ENCODE measurements at regions not wholly inside any gene's neighbourhood (a gene's known extent, or its start where the extent isn't known, plus 50 kb on each side); places are given as distances from the start of the nearest gene placed in this dataset.

GRCh38 chr10:92763634-92764155, 73.9 kb downstream of the HHEX start:
- no peak for DNase-seq (ENCODE audit: low read depth)
- no peak overlapping the region for H3K4me3 ChIP-seq (ENCODE audit: control insufficient read depth, low read depth, low read length)
- TF ChIP-seq CTCF (IDR thresholded peaks at IDR 0.05; ENCODE audit: control insufficient read depth, insufficient read depth, low read depth, low read length, missing control alignments) = no peak

- no peak for TF ChIP-seq CTCF (IDR thresholded peaks at IDR 0.05; ENCODE audit: control insufficient read depth, insufficient read depth, low read depth, low read length, missing control alignments)
Measured at GRCh38 chr10:92766451-92766850, 76.7 kb downstream of the HHEX start.

GRCh38 chr10:92768104-92768503, 78.3 kb downstream of the HHEX start:
- TF ChIP-seq CTCF (IDR thresholded peaks at IDR 0.05; ENCODE audit: control insufficient read depth, insufficient read depth, low read depth, low read length, missing control alignments) = no peak
- H3K4me3 ChIP-seq (ENCODE audit: control insufficient read depth, low read depth, low read length) = no peak overlapping the region
- no peak for DNase-seq (ENCODE audit: low read depth)

More at GRCh38 chr10:92766451-92766850, 76.7 kb downstream of the HHEX start:
- no peak overlapping the region for H3K4me3 ChIP-seq (ENCODE audit: control insufficient read depth, low read depth, low read length)
- no peak for DNase-seq (ENCODE audit: low read depth)

GRCh38 chr10:92773776-92774175, 74.5 kb upstream of the EXOC6 start:
- no peak for TF ChIP-seq CTCF (IDR thresholded peaks at IDR 0.05; ENCODE audit: control insufficient read depth, insufficient read depth, low read depth, low read length, missing control alignments)
- DNase-seq (ENCODE audit: low read depth) = no peak
- no peak overlapping the region for H3K4me3 ChIP-seq (ENCODE audit: control insufficient read depth, low read depth, low read length)

- no peak overlapping the region for H3K4me3 ChIP-seq (ENCODE audit: control insufficient read depth, low read depth, low read length)
- TF ChIP-seq CTCF (IDR thresholded peaks at IDR 0.05; ENCODE audit: control insufficient read depth, insufficient read depth, low read depth, low read length, missing control alignments) = no peak
- DNase-seq (ENCODE audit: low read depth) = no peak
Measured at GRCh38 chr10:92778091-92778490, 70.2 kb upstream of the EXOC6 start.

GRCh38 chr10:92785118-92785517, 63.2 kb upstream of the EXOC6 start:
- no peak for TF ChIP-seq CTCF (IDR thresholded peaks at IDR 0.05; ENCODE audit: control insufficient read depth, insufficient read depth, low read depth, low read length, missing control alignments)
- no peak overlapping the region for H3K4me3 ChIP-seq (ENCODE audit: control insufficient read depth, low read depth, low read length)
- DNase-seq (ENCODE audit: low read depth) = no peak

Data from AG09309 (cell line).